ENCODE measurements at regions not wholly inside any gene's neighbourhood (a gene's known extent, or its start where the extent isn't known, plus 50 kb on each side); places are given as distances from the start of the nearest gene placed in this dataset.

DNA sequence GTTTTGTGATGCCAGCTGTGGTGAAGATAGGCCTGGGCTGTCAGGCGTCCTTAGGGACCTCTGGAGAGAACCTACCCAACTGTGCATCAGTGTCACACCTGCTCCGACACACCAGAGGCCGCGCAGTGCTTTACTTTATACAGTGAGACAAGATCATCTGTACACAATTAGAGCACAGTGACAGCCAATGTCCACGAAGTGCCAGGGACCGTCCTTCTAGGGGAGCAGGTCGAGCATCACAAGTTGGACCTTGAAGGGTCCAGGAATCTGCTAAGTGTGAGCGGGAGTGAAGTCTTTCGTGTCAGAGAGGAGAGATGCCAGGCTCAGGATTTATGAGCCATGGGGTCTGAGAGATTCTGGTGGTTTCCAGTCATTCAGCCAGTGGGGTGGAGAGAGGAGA, 104.2 kb downstream of the TMEM18 start:
- TF ChIP-seq SUPT20H (IDR thresholded peaks at IDR 0.05; ENCODE audit: borderline replicate concordance, control insufficient read depth, low read depth, low read length): no peak
- TF ChIP-seq, protein P1, sequence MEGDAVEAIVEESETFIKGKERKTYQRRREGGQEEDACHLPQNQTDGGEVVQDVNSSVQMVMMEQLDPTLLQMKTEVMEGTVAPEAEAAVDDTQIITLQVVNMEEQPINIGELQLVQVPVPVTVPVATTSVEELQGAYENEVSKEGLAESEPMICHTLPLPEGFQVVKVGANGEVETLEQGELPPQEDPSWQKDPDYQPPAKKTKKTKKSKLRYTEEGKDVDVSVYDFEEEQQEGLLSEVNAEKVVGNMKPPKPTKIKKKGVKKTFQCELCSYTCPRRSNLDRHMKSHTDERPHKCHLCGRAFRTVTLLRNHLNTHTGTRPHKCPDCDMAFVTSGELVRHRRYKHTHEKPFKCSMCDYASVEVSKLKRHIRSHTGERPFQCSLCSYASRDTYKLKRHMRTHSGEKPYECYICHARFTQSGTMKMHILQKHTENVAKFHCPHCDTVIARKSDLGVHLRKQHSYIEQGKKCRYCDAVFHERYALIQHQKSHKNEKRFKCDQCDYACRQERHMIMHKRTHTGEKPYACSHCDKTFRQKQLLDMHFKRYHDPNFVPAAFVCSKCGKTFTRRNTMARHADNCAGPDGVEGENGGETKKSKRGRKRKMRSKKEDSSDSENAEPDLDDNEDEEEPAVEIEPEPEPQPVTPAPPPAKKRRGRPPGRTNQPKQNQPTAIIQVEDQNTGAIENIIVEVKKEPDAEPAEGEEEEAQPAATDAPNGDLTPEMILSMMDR (IDR thresholded peaks at IDR 0.05 in 2 of 3, conservative IDR thresholded peaks at IDR 0.05 in 1 of 3; ENCODE audit: control insufficient read depth in 2 of 3, extremely low read depth in 1 of 3, insufficient read depth in 1 of 3, low read depth in 3 of 3, low read length in 3 of 3): no peak
- no peak for TF ChIP-seq POLR2A (IDR thresholded peaks at IDR 0.05; ENCODE audit: low read depth, low read length)

Measured in GM12878 (cell line).